PC-9 (cell line): ENCODE measurements at regions not wholly inside any gene's neighbourhood (a gene's known extent, or its start where the extent isn't known, plus 50 kb on each side); places are given as distances from the start of the nearest gene placed in this dataset.

Source experiments
- BruUV-seq: library from RNA; stranded (reverse); fragments of 400-500 nt; replicated peaks from 2 replicates; lab custom pipeline; 2021; lab: Mats Ljungman, UMichigan
- CTCF ChIA-PET: fragments of 300-600 bp; sonication (Branson Sonifier 250); formaldehyde crosslinking; loops from one replicate; lab custom pipeline; 2022; ENCODE audit warnings: antibody characterized with exemption; lab: Charles Lee
- POLR2A ChIA-PET: fragments of 300-600 bp; sonication (Branson Sonifier 250); formaldehyde crosslinking; loops from one replicate; lab custom pipeline; 2022; ENCODE audit warnings: antibody characterized with exemption; ENCODE audit not compliant: unreplicated experiment; lab: Charles Lee
- DNase-seq, 2 experiments: peaks; one replicate each; pipeline versions ENCODE4 v3.0.0 to v3.0.0-alpha.2; 2015 to 2022; ENCODE audit warnings: mixed read lengths in 1 of 2
- H2AFZ ChIP-seq: fragments of 200-600 bp; sonication (generic); 2 replicates; pipeline ENCODE4 v1.8.1; 2017; ENCODE audit warnings: antibody characterized with exemption
- H3F3A ChIP-seq: fragments of 200-600 bp; sonication (generic); 2 replicates; pipeline ENCODE4 v1.8.1; 2017; ENCODE audit warnings: antibody characterized with exemption, mild to moderate bottlenecking, low read depth; ENCODE audit not compliant: insufficient read depth
- H3K27ac ChIP-seq: fragments of 200-600 bp; sonication (generic); 2 replicates; pipeline ENCODE4 v1.6.1; 2016; ENCODE audit warnings: mixed run types
- H3K27me3 ChIP-seq: fragments of 200-600 bp; sonication (generic); 2 replicates; pipeline ENCODE4 v1.6.1; 2016; ENCODE audit warnings: low read depth, mixed run types; ENCODE audit not compliant: insufficient read depth
- H3K36me3 ChIP-seq: fragments of 200-600 bp; sonication (generic); 2 replicates; pipeline ENCODE4 v1.6.1; 2016; ENCODE audit warnings: low read depth, mixed run types
- H3K4me1 ChIP-seq: fragments of 200-600 bp; sonication (generic); replicated peaks from 2 replicates; pipeline ENCODE4 v1.6.1; 2016; ENCODE audit warnings: mixed run types; ENCODE audit not compliant: insufficient read depth
- H3K4me2 ChIP-seq: fragments of 200-600 bp; sonication (generic); 2 replicates; pipeline ENCODE4 v1.6.1; 2017; ENCODE audit warnings: mixed run types
- H3K4me3 ChIP-seq: fragments of 200-600 bp; sonication (generic); 2 replicates; pipeline ENCODE4 v1.6.1; 2016; ENCODE audit warnings: mixed run types
- H3K79me2 ChIP-seq: fragments of 200-600 bp; sonication (generic); 2 replicates; pipeline ENCODE4 v1.6.1; 2017; ENCODE audit warnings: low read depth, mixed run types
- H3K9me2 ChIP-seq: fragments of 200-600 bp; sonication (generic); 2 replicates; pipeline ENCODE4 v1.8.1; 2017; ENCODE audit warnings: mild to moderate bottlenecking; ENCODE audit not compliant: insufficient read depth
- H3K9me3 ChIP-seq: fragments of 200-600 bp; sonication (generic); 2 replicates; pipeline ENCODE4 v1.8.1; 2016; ENCODE audit warnings: low read depth; ENCODE audit not compliant: insufficient read depth
- H4K20me1 ChIP-seq: fragments of 200-600 bp; sonication (generic); 2 replicates; pipeline ENCODE4 v1.8.1; 2017; ENCODE audit not compliant: insufficient read depth
- CTCF ChIP-seq: fragments of 200-600 bp; sonication (generic); conservative IDR thresholded peaks from 2 replicates; pipeline ENCODE4 v1.6.1; 2017; ENCODE audit warnings: mixed run types, antibody characterized with exemption, mild to moderate bottlenecking, moderate library complexity
- EZH2 ChIP-seq: fragments of 200-600 bp; sonication (generic); IDR thresholded peaks from 2 replicates; pipeline ENCODE4 v1.8.0; 2017; ENCODE audit warnings: antibody characterized with exemption, low read depth
- intact Hi-C: fragments of 100-400 bp; cut with micrococcal nuclease; formaldehyde crosslinking; loops from one replicate; pipeline ENCODE4 v1.10.0; 2022; ENCODE audit not compliant: unreplicated experiment

- ChIA-PET POLR2A (no interaction called here), CTCF (no interaction called here)
- no peak overlapping the region for H2AFZ ChIP-seq
- H3K36me3 ChIP-seq: no peaks in the 10 kb centered on the region
- H3K79me2 ChIP-seq: no peaks in the 10 kb centered on the region
- H3K27ac ChIP-seq: no peak overlapping the region
- no peaks in the 10 kb centered on the region for H3K27me3 ChIP-seq
- no peaks in the 10 kb centered on the region for H4K20me1 ChIP-seq
- DNase-seq: no peak
- 0 out of 2 replicates have a peak, but pooled peaks cover 3% of the 10 kb centered on the region for H3F3A ChIP-seq
- no peak overlapping the region for H3K4me3 ChIP-seq
- H3K9me2 ChIP-seq: no peaks in the 10 kb centered on the region
- H3K4me1 ChIP-seq: peaks cover 14% of the 10 kb centered on the region
- TF ChIP-seq CTCF (no peak), EZH2 (no peak)
- H3K9me3 ChIP-seq: peaks cover 12% of the 10 kb centered on the region; the same call in 1 of the 2 replicates
- intact Hi-C loops: loop anchor here (1.0 to 5.0 kb wide), 7 partner anchors 48 to 444 kb away; partner anchors contain the start of gene ITPRID2
- no TSS peak for BruUV-seq
- no peak overlapping the region for H3K4me2 ChIP-seq
Observed at GRCh38 chr2:181743723-181744031, 63.4 kb upstream of the NEUROD1 start.

DNA sequence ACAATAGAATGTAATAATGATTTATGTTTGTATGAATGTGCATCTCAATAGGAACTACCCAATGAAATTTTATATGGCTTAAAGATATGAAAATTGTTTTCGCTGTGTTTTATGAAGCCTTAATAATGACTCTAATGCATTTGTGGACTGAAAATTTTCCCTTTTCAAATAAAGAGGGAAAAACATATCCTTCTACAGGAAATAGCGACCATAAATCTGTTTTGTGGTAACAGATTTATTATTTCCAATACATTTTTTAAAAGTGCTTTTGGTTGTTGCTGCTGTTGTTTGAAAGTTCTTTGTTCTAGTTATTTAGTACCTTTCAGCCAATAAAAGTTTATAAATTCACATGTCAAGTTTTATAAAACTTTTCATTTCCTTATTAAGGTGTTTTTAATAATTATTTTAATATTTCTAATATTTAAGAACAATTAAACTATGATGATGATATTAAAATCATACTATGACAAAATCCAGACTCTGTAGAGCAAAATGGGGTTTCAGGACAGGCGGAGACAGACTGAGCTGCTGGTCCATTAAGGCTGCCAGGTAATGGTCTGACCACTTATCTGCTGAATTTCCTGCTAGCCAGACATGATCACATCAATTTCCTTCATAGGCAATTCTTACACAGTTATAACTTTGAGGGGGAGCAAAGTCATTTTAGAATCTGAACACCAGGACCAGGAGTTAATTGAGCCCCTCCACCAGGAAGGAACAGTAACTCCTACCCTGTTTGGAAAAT is 65.7 kb upstream of the NEUROD1 start:
- TF ChIP-seq CTCF (no peak), EZH2 (no peak)

GRCh38 chr2:181746844-181747243 is 66.5 kb upstream of the NEUROD1 start:
- TF ChIP-seq CTCF: no peak
- no peak for TF ChIP-seq EZH2

More for the DNA sequence above, 65.7 kb upstream of the NEUROD1 start:
- no peaks in the 10 kb centered on the region for H3K27me3 ChIP-seq
- H2AFZ ChIP-seq: no peak overlapping the region
- H3K36me3 ChIP-seq: no peaks in the 10 kb centered on the region
- H3F3A ChIP-seq: 0 out of 2 replicates have a peak, but pooled peaks cover 3% of the 10 kb centered on the region
- no peak overlapping the region for H3K4me2 ChIP-seq
- BruUV-seq: no TSS peak
- no peaks in the 10 kb centered on the region for H4K20me1 ChIP-seq
- H3K79me2 ChIP-seq: no peaks in the 10 kb centered on the region
- no peak overlapping the region for H3K4me3 ChIP-seq
- peaks cover 15% of the 10 kb centered on the region; the same call in 1 of the 2 replicates for H3K9me3 ChIP-seq
- peaks cover 14% of the 10 kb centered on the region for H3K4me1 ChIP-seq
- H3K27ac ChIP-seq: no peak overlapping the region
- ChIA-PET CTCF (no interaction called here), POLR2A (no interaction called here)
- intact Hi-C loops: no loop called here
- H3K9me2 ChIP-seq: no peaks in the 10 kb centered on the region
- DNase-seq: no peak

More at GRCh38 chr2:181746844-181747243, 66.5 kb upstream of the NEUROD1 start:
- no peaks in the 10 kb centered on the region for H3K27me3 ChIP-seq
- ChIA-PET CTCF (no interaction called here), POLR2A (no interaction called here)
- no peak overlapping the region for H3K4me2 ChIP-seq
- H3K4me1 ChIP-seq: peaks cover 18% of the 10 kb centered on the region
- H3K36me3 ChIP-seq: no peaks in the 10 kb centered on the region
- H3F3A ChIP-seq: 0 out of 2 replicates have a peak, but pooled peaks cover 3% of the 10 kb centered on the region
- no peak overlapping the region for H3K27ac ChIP-seq
- no TSS peak for BruUV-seq
- no peak overlapping the region for H2AFZ ChIP-seq
- no peaks in the 10 kb centered on the region for H3K9me2 ChIP-seq
- no peaks in the 10 kb centered on the region for H4K20me1 ChIP-seq
- no peak for DNase-seq
- peaks cover 18% of the 10 kb centered on the region; the same call in 1 of the 2 replicates for H3K9me3 ChIP-seq
- intact Hi-C loops: no loop called here
- no peaks in the 10 kb centered on the region for H3K79me2 ChIP-seq
- H3K4me3 ChIP-seq: no peak overlapping the region
